GM12878 (cell line): ENCODE measurements at regions not wholly inside any gene's neighbourhood (a gene's known extent, or its start where the extent isn't known, plus 50 kb on each side); places are given as distances from the start of the nearest gene placed in this dataset.

Experiments
- ATAC-seq: fragments of 200-7000 bp; cut with Tn5 transposase; 3 replicates; pipeline ENCODE4 v1.9.1; 2020; ENCODE audit warnings: mild to moderate bottlenecking, moderate library complexity
- BruUV-seq: library from RNA; stranded (reverse); fragments of 400-500 nt; replicated peaks from 2 replicates; lab custom pipeline; 2021; lab: Mats Ljungman, UMichigan
- CTCF ChIA-PET: fragments of 300-600 bp; sonication (Branson Sonifier 250); formaldehyde crosslinking; extraction: SDS; loops from one replicate; lab custom pipeline; 2021; ENCODE audit warnings: inconsistent platforms; lab: Yijun Ruan, JAX
- POLR2A ChIA-PET: fragments of 350-600 bp; formaldehyde crosslinking; extraction: SDS; loops from one replicate; lab custom pipeline; 2021; ENCODE audit warnings: inconsistent platforms; lab: Charles Lee
- RAD21 ChIA-PET: fragments of 300-600 bp; sonication (Branson Sonifier 250); formaldehyde crosslinking; loops from one replicate; lab custom pipeline; 2023; ENCODE audit warnings: antibody characterized with exemption; ENCODE audit not compliant: unreplicated experiment; lab: Charles Lee
- SMC1A ChIA-PET: fragments of 300-600 bp; sonication (Branson Sonifier 250); formaldehyde crosslinking; loops from one replicate; lab custom pipeline; 2023; ENCODE audit not compliant: unreplicated experiment, uncharacterized antibody; lab: Charles Lee
- DNase-seq: peaks from one replicate; pipeline ENCODE4 v3.0.0-alpha.2; 2011; ENCODE audit warnings: low read depth, low spot score
- FAIRE-seq: peaks from 3 replicates; lab custom pipeline; 2011; peaks lifted over from hg19 to GRCh38; lab: Jason Lieb, UNC
- H2AFZ ChIP-seq: 2 replicates; pipeline ENCODE4 v1.6.0; 2011; ENCODE audit warnings: low read depth, low read length, control low read depth; ENCODE audit not compliant: control insufficient read depth
- H3K27ac ChIP-seq: 2 replicates; pipeline ENCODE4 v1.5.1; 2011; ENCODE audit warnings: control low read depth; ENCODE audit not compliant: control insufficient read depth, insufficient read depth
- H3K27me3 ChIP-seq, 2 experiments: replicated peaks in 1 of 2; 2 replicates each; pipeline versions ENCODE4 v1.6.0 to v1.6.1; 2011; ENCODE audit warnings: low read length in 1 of 2; ENCODE audit not compliant: control insufficient read depth in 2 of 2, insufficient read depth in 2 of 2
- H3K36me3 ChIP-seq, 2 experiments: 2 replicates each; pipeline ENCODE4 v1.5.1; 2011; ENCODE audit warnings: low read length in 1 of 2; ENCODE audit not compliant: control insufficient read depth in 2 of 2, insufficient read depth in 2 of 2
- H3K4me1 ChIP-seq: 2 replicates; pipeline ENCODE4 v1.6.1; 2011; ENCODE audit warnings: mild to moderate bottlenecking, low read length, moderate library complexity, mixed read lengths; ENCODE audit not compliant: control insufficient read depth, insufficient read depth
- H3K4me2 ChIP-seq: 2 replicates; pipeline ENCODE4 v1.6.0; 2011; ENCODE audit warnings: control low read depth; ENCODE audit not compliant: control insufficient read depth, insufficient read depth
- H3K4me3 ChIP-seq: fragments of 200-600 bp; sonication (generic); 2 replicates; pipeline ENCODE4 v1.5.1; 2016
- H3K79me2 ChIP-seq: 2 replicates; pipeline ENCODE4 v1.6.0; 2011; ENCODE audit warnings: low read length; ENCODE audit not compliant: control insufficient read depth, insufficient read depth
- H3K9ac ChIP-seq: 2 replicates; pipeline ENCODE4 v1.8.0; 2011; ENCODE audit warnings: low read length, control low read depth, mixed read lengths; ENCODE audit not compliant: control insufficient read depth, insufficient read depth
- H3K9me3 ChIP-seq: replicated peaks from 3 replicates; pipeline ENCODE4 v1.5.1; 2011; ENCODE audit warnings: mild to moderate bottlenecking, low read length; ENCODE audit not compliant: control insufficient read depth, insufficient read depth
- H4K20me1 ChIP-seq: 2 replicates; pipeline ENCODE4 v1.6.0; 2011; ENCODE audit not compliant: control insufficient read depth, insufficient read depth
- EED ChIP-seq: sonication (generic); IDR thresholded peaks from 2 replicates; pipeline ENCODE4 v1.6.1; 2016; ENCODE audit warnings: antibody characterized with exemption, low read depth
- GABPA ChIP-seq: IDR thresholded peaks from 2 replicates; pipeline ENCODE4 v1.6.1; 2014; ENCODE audit warnings: antibody characterized with exemption, low read depth, mild to moderate bottlenecking, inconsistent platforms
- HDAC6 ChIP-seq: fragments of 200-600 bp; sonication (generic); IDR thresholded peaks from one replicate; pipeline ENCODE4 v1.8.0; 2017; ENCODE audit warnings: antibody characterized with exemption; ENCODE audit not compliant: unreplicated experiment
- JUNB ChIP-seq: IDR thresholded peaks from 2 replicates; pipeline ENCODE4 v1.6.1; 2016; ENCODE audit warnings: antibody characterized with exemption, mild to moderate bottlenecking
- KAT2A ChIP-seq: conservative IDR thresholded peaks from 2 replicates; pipeline ENCODE4 v1.6.1; 2011; ENCODE audit warnings: low read depth, low read length; ENCODE audit not compliant: control insufficient read depth
- PAX5 ChIP-seq: IDR thresholded peaks from 2 replicates; pipeline ENCODE4 v1.6.1; 2011; ENCODE audit warnings: low read depth, low read length, borderline replicate concordance
- PAX8 ChIP-seq: fragments of 450-650 bp; IDR thresholded peaks from 2 replicates; pipeline ENCODE4 v1.6.1; 2017; ENCODE audit warnings: mild to moderate bottlenecking, moderate library complexity
- PML ChIP-seq: IDR thresholded peaks from 2 replicates; pipeline ENCODE4 v1.6.1; 2012; ENCODE audit warnings: low read length, inconsistent platforms
- RFX5 ChIP-seq: IDR thresholded peaks from 2 replicates; pipeline ENCODE4 v1.6.1; 2011; ENCODE audit warnings: low read depth, low read length, improper control_type of control experiment
- SMC3 ChIP-seq: IDR thresholded peaks from 2 replicates; pipeline ENCODE4 v1.6.1; 2011; ENCODE audit warnings: low read length, improper control_type of control experiment, borderline replicate concordance
- SP1 ChIP-seq: IDR thresholded peaks from one replicate; pipeline ENCODE4 v1.6.1; 2011; ENCODE audit warnings: low read depth, low read length
- TCF7 ChIP-seq: IDR thresholded peaks from 2 replicates; pipeline ENCODE4 v1.6.1; 2014; ENCODE audit warnings: antibody characterized with exemption, borderline replicate concordance
- WGBS: methylation state at CpG from one replicate; pipeline ENCODE4 v1.1.6; 2016; ENCODE audit warnings: low lambda C conversion rate; ENCODE audit not compliant: insufficient replicate concordance, insufficient coverage; ENCODE audit errors: missing lambda C conversion rate; 5-methylcytosine and 5-hydroxymethylcytosine counted together
- in situ Hi-C: fragments of 300-500 bp; cut with MboI; formaldehyde crosslinking; loops from 9 replicates; pipeline ENCODE4 v1.14.3; 2018; ENCODE audit warnings: mixed read lengths
- intact Hi-C: fragments of 100-400 bp; cut with micrococcal nuclease; formaldehyde crosslinking; loops from one replicate; pipeline ENCODE4 v1.14.2; 2022; ENCODE audit not compliant: unreplicated experiment
- TF ChIP-seq, protein P1 (sequence below): IDR thresholded peaks from 2 replicates; pipeline ENCODE4 v1.6.1; 2011; ENCODE audit warnings: mild to moderate bottlenecking, low read depth, low read length, moderate library complexity; ENCODE audit not compliant: insufficient replicate concordance
- TF ChIP-seq, protein P2 (sequence below): fragments of 450-650 bp; IDR thresholded peaks from 2 replicates; pipeline ENCODE4 v1.6.1; 2018; ENCODE audit warnings: mild to moderate bottlenecking, low read depth, moderate library complexity; ENCODE audit not compliant: partially characterized antibody

DNA sequence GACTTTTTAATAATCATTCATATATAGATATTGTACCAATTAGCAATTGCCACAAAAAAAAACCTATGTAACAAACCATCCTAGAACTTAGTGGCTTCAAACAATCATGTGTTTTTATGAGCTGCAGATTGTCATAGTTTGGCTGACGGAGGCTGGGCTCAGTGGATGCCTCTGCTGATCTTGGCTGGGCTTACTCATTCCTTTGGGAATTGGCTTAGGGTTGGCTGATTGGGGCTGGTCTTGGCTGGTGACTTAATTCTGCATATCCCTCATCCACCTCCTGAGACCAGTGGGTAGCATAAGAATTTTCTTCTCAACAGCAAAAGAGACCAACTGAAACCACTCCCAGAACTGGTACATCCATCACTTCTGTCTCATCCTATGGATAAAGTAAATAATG, 57.9 kb upstream of the PHF21B start:
- Histone ChIP-seq H3K27ac (no peak overlapping the region), H4K20me1 (no peaks in the 10 kb centered on the region), H3K9me3 (no peaks in the 10 kb centered on the region; the same call in 2 of the 3 replicates), H3K4me3 (no peak overlapping the region), H3K4me2 (no peak overlapping the region), H3K36me3 (no peaks in the 10 kb centered on the region), H3K79me2 (no peaks in the 10 kb centered on the region), H3K4me1 (peaks cover 5% of the 10 kb centered on the region; the same call in 1 of the 2 replicates), H3K9ac (no peak overlapping the region), H2AFZ (no peak overlapping the region), H3K27me3 (peaks cover 0 to 4% of the 10 kb centered on the region in 2 experiments; a peak in 1 of 4 replicates)
- no peak for FAIRE-seq
- no TSS peak for BruUV-seq
- 41% methylated on average over 1 of the region's 1 CpG for WGBS
- TF ChIP-seq PAX8 = no peak
- no peak for TF ChIP-seq PAX5
- no peak for TF ChIP-seq SP1
- no peak for TF ChIP-seq JUNB
- TF ChIP-seq EED = no peak
- no peak for TF ChIP-seq TCF7
- no peak for TF ChIP-seq RFX5
- no peak for TF ChIP-seq SMC3
- TF ChIP-seq, protein P1, sequence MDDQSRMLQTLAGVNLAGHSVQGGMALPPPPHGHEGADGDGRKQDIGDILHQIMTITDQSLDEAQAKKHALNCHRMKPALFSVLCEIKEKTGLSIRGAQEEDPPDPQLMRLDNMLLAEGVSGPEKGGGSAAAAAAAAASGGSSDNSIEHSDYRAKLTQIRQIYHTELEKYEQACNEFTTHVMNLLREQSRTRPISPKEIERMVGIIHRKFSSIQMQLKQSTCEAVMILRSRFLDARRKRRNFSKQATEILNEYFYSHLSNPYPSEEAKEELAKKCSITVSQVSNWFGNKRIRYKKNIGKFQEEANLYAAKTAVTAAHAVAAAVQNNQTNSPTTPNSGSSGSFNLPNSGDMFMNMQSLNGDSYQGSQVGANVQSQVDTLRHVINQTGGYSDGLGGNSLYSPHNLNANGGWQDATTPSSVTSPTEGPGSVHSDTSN = no peak
- no peak for TF ChIP-seq PML
- no peak for TF ChIP-seq KAT2A
- TF ChIP-seq GABPA = no peak
- TF ChIP-seq HDAC6 = no peak
- TF ChIP-seq, protein P2, sequence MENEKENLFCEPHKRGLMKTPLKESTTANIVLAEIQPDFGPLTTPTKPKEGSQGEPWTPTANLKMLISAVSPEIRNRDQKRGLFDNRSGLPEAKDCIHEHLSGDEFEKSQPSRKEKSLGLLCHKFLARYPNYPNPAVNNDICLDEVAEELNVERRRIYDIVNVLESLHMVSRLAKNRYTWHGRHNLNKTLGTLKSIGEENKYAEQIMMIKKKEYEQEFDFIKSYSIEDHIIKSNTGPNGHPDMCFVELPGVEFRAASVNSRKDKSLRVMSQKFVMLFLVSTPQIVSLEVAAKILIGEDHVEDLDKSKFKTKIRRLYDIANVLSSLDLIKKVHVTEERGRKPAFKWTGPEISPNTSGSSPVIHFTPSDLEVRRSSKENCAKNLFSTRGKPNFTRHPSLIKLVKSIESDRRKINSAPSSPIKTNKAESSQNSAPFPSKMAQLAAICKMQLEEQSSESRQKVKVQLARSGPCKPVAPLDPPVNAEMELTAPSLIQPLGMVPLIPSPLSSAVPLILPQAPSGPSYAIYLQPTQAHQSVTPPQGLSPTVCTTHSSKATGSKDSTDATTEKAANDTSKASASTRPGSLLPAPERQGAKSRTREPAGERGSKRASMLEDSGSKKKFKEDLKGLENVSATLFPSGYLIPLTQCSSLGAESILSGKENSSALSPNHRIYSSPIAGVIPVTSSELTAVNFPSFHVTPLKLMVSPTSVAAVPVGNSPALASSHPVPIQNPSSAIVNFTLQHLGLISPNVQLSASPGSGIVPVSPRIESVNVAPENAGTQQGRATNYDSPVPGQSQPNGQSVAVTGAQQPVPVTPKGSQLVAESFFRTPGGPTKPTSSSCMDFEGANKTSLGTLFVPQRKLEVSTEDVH = no peak
- ChIA-PET RAD21 (no interaction called here), CTCF (no interaction called here), SMC1A (interaction anchor here (0.7 kb wide), 1 partner anchor 33 kb away, joined by 3 read pairs; no protein-coding TSS in a partner anchor), POLR2A (no interaction called here)
- intact Hi-C loops = no loop called here
- no peak for DNase-seq
- no peak for ATAC-seq
- in situ Hi-C loops = no loop called here
